ENCODE measurements at regions not wholly inside any gene's neighbourhood (a gene's known extent, or its start where the extent isn't known, plus 50 kb on each side); places are given as distances from the start of the nearest gene placed in this dataset.
A peak's percentile ranks its signal among the peaks of the same experiment; 100 is the strongest.
"Not testable (repeated sequence)": the region's sequence is repeated elsewhere in the genome, so short reads cannot be mapped to it uniquely, and the experiment has no call there.

- no peak for DNase-seq
Measured at GRCh38 chr14:53273671-53274072, 120.5 kb upstream of the DDHD1 start.

- no peak for DNase-seq
Measured at GRCh38 chr14:53265025-53265424, 111.9 kb upstream of the DDHD1 start.

DNA sequence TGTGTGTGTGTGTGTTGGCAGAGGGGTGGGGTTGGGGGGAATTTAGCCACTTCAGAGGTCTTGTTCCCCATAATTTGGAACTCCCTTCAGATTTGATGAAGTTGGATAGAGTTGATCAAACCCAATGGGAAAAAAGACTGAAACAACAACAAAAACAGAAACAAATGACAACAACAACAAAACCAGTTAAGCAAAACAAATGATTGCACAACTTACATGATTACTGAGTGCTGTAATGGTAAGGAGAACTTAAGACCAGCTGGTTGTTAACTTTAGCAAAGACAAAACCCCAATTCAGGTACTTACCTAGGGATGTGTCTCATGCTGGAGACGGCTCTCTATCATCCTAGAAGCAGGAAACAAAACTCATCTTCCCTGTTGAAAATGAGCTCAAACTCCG, 107.8 kb upstream of the DDHD1 start:
- no peak for DNase-seq

- no peak for DNase-seq
Measured at GRCh38 chr14:53260286-53260685, 107.2 kb upstream of the DDHD1 start.

GRCh38 chr14:53252141-53252540, 99.0 kb upstream of the DDHD1 start:
- no peak for DNase-seq

DNA sequence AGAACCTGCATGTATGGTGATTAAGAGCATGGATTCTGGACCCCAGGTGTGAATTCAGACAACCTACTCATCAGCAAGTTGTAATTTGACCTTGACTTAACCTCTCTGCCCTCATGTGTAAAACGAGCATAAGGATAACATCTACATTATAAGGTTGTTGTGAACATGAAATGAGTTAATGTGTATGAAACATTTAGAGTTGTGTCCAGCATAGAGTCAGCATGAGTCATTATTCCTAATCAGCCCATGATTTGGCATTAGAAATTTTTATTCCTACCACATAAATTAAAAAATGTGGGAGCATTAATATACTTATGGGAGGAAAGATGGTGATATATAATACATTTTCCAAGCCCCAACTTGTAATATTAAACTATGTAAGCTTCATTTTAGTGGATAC, 95.9 kb upstream of the DDHD1 start:
- no peak for DNase-seq

GRCh38 chr14:53247596-53248370, 94.7 kb upstream of the DDHD1 start:
- DNase-seq, result no peak

- not testable (repeated sequence) for DNase-seq
Measured at GRCh38 chr14:53242898-53243297, 89.8 kb upstream of the DDHD1 start.

- no peak for DNase-seq
Measured at GRCh38 chr14:53237488-53237887, 84.4 kb upstream of the DDHD1 start.

GRCh38 chr14:53236708-53237107, 83.6 kb upstream of the DDHD1 start:
- DNase-seq, result no peak

- no peak for DNase-seq
Measured at GRCh38 chr14:53231171-53231570, 78.0 kb upstream of the DDHD1 start.

DNA sequence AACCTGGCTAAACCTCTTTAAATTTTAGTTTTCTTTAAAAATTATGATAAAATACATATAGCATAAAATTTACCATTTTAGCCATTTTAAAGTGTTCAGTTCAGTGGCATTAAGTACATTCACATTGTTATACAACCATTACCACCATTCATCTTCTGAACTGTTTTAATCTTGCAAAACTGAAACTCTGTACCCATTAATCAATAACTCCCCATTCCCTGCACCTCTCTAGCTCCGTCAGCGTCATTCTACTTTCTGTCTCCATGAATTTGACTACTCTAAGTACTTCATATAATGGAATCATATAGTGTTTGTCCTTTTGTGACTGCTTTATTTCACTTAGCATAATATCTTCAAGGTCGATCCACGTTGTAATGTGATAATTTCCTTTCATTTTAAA, 75.8 kb upstream of the DDHD1 start:
- DNase-seq, result no peak

DNA sequence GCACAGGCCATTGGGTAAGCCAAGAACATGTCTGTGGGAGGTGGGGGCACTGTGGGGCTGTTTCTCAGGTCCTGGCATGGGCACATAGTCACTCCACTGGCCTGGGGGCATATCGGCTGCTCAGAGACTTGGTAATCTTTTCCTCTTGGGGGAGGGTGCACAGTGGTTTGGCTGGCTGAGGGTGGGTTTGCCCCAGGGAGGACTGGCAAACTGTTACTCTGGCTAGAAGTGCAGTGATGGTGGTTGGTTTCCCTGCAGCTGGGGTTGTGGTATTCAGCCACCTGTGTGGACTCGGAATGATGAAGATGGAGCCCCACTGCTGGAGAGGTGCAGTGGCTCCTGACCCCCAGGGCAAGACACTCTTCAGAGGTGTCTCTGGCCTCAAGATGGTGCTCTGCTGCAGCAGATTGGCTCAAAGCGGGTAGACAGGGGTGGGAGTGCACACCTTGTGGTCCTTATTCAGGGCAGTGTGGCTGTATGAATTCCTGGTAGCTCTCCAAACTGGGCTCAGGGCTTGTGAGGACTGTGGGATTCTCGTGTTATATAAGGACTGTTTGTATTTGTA, 74.1 kb upstream of the DDHD1 start:
- no peak for DNase-seq

DNA sequence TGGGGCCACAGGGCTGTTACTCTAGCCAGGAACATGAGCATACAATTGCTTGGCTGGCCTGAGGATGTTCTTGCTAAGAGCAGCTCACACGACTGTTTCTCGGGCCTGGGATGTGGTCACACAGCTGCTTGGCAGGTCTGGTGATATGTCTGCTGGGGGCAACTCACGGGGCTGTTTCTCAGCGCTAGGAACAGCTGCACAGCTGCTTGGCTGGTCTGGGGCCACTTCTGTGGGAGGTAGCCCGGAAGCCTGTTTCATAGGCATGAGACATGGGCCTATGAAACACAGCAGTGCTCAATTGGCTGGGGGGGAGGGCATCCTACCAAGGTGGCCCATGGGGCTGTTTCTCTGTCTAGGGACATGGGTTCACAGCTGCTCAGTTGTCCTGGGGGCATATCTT, 73.4 kb upstream of the DDHD1 start:
- DNase-seq, result no peak

GRCh38 chr14:53220914-53221313, 67.8 kb upstream of the DDHD1 start:
- DNase-seq, result no peak

DNA sequence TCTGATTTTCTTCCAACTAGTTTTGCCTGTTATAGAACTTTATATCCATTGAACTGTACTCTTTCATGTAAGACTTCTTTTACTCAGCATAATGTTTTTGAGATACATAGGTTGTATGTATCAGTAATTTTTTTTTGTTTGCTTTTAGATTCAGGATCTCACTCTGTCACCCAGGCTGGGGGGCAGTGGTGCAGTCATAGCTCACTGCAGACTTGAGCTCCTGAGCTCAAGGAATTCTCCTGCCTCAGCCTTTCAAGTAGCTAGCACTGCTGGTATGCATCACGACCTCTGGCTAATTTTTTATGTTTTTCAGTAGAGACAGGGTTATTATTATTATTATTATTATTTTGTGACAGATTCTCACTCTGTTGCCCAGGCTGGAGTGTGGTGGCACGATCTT, 65.0 kb upstream of the DDHD1 start:
- DNase-seq, result no peak

DNA sequence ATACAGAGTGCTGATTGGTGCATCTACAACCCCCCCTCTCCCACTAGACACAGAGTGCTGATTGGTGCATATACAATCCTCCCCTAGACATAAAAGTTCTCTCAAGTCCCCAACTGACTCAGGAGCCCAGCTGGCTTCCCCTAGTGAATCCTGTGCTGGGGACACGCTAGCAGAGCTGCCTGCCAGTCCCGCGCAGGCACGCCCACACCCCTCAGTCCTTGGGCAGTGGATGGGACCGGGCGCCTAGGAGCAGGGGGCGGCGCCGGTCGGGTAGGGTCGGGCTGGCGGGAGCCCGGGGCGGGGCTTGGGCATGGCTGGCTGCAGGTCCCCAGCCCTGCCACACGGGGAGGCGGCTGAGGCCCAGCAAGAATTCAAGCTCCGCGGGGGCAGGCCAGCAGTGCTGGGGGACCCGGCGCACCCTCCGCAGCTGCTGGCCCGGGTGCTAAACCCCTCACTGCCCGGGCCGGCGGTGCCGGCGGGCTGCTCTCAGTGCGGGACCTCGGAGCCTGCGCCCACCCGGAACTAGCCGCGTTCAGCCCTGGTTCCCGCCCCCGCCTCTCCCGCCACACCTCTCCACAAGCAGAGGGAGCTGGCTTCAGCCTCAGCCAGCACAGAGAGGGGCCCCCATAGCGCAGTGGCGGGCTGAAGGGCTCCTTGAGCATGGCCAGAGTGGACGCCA, 64.3 kb upstream of the DDHD1 start:
- peak; percentile 46 for DNase-seq

- not testable (repeated sequence) for DNase-seq
Measured at GRCh38 chr14:53216955-53217315, 63.8 kb upstream of the DDHD1 start.

DNA sequence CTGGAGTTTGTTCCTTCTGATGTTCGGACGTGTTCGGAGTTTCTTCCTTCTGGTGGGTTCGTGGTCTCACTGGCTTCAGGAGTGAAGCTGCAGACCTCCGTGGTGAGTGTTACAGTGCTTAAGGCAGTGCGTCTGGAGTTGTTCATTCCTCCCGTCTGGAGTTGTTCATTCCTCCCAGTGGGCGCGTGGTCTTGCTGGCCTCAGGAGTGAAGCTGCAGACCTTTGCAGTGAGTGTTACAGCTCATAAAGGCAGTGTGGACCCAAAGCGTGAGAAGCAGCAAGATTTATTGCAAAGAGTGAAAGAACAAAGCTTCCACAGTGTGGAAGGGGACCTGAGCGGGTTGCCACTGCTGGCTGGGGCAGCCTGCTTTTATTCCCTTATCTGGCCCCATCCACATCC, 63.4 kb upstream of the DDHD1 start:
- DNase-seq, result not testable (repeated sequence)

DNA sequence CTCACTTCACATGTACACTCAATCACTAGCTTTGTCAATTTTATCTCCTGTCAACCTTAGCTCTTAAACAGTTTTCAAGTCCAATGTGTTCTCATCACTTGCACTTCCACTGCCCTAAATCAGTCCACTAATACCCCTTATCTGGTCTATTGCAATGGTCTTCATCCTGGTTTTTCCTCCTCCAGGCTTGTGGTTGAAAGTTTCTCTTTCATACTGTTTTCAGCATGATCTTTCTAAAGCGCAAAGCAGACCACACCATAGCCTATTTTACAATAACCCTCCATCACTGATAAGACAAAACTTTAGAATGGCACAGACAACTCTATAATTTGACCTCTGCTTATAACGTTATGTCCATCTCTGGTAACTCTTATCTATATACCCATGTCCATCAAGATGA, 62.0 kb upstream of the DDHD1 start:
- no peak for DNase-seq

- no peak for DNase-seq
Measured at GRCh38 chr14:53214384-53214783, 61.3 kb upstream of the DDHD1 start.

- no peak for DNase-seq
Measured at GRCh38 chr14:53213761-53214160, 60.6 kb upstream of the DDHD1 start.

GRCh38 chr14:53209370-53209769, 56.2 kb upstream of the DDHD1 start:
- DNase-seq, result no peak

All from skin of body (tissue), 1 donor.